ENCODE measurements at regions not wholly inside any gene's neighbourhood (a gene's known extent, or its start where the extent isn't known, plus 50 kb on each side); places are given as distances from the start of the nearest gene placed in this dataset.
"Not testable (repeated sequence)": the region's sequence is repeated elsewhere in the genome, so short reads cannot be mapped to it uniquely, and the experiment has no call there.

DNA sequence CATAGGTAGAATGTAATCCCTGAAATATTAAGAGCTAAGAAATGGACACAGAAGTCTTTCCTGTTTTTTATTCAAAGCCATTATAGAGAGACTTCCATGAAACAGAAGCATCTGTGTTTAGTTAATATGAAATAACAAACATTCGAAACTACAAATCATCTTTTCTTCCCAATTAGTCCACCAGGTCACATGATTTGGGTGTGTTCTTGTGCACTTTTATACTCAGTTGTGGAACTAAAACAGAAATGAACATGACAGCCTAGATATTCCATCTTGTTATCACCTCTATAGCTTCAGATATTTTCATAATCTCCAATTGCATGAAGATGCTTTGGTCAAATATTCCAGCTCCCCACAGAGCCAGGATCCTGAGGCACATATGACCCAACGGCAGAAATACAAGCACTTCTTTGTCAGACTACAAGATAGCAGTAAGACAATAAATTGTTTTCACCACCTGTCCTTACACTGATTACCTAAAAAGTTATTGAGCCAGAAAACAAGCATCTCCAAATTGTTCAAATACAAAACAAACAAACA lies 116.8 kb upstream of the BEND6 start:
- no peak for DNase-seq

DNA sequence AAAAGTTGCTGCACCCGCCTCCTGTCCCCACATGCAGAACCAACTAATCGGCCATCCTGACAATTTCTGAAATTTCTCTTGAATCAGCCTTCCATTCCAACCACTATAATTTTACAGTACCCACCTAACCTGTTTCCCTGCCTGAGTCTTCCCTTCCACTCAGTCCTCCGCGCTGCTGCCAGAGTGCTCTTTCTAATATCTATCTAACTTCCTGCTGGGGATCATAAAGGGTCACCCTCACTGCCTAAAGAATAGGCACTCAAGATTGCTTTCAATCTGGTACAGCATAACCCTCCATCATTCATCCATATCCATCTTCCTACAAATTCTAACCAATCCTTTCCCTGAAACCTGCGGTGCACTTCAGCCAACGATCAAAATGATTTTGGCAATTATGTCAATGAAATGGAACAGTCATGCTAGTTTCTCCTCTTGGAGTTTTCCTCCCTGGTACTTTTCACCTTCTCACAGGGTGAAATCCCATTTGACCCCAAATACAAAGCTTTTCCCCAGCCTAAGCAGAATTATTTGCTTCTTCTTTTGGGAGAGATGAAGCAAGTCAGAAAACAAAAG lies 117.5 kb upstream of the BEND6 start:
- DNase-seq, result no peak

DNA sequence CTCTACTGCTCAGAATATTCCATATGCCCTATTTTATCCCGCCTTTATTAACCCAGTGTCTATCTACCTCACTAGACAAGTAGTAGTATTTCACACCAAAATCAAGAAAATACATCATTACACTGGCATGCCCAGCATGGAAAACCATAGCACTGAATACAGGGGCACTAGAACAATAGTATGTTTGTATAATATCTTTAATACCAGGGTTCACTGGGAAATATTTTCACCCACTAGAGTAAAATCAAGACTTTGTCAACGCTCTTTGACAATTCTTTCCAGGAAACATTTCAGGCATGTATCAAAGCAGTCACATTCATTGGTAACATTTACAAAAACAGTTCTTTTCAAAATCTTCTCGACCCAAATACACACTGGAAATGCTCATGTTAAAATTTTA lies 119.3 kb upstream of the BEND6 start:
- DNase-seq, result no peak

DNA sequence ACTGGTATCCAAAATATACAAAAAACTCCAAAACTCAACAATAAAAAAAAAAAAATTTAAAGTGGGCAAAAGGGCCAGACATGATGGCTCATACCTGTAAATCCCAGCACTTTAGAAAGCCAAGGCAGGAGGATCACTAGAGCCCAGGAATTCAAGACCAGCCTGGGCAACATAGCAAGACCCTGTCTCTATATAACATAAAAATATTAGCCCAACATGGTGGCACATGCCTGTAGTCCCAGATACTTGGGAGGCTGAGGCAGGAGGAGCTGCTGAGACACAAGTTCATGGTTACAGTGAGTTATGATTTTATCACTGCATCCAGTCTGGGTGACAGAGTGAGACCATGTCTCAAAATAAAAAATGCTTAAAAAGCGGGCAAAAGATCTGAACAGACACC lies 121.0 kb upstream of the BEND6 start:
- DNase-seq, result no peak

DNA sequence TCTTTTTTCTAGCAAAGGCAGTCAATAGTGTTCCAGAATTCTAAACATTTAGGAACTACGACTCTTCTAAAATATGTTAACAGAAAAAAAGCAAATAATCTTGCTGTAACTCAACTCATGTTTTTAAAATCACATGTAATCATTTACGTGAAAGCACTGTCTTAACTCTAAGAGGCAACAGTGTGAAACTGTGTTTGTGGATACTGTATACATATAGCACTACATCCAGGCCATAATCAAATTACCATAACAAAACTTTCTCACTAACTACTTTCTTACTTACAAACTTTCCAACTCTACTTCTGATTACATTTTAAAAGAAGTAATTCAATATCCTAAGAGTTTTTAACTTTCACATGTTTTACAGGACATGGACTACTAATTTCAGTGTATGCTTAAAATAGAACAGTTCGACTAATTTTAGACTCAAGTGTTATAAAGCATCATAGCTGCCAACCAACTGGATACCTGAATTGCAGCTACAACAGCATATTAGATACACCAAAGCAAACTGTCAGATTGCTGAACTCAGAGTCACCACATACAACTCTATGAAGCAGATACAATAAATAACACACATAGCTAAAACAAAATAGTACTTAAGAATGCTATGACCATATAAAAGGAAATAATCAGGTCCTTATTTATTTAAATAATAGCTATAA lies 121.6 kb upstream of the BEND6 start:
- no peak for DNase-seq

DNA sequence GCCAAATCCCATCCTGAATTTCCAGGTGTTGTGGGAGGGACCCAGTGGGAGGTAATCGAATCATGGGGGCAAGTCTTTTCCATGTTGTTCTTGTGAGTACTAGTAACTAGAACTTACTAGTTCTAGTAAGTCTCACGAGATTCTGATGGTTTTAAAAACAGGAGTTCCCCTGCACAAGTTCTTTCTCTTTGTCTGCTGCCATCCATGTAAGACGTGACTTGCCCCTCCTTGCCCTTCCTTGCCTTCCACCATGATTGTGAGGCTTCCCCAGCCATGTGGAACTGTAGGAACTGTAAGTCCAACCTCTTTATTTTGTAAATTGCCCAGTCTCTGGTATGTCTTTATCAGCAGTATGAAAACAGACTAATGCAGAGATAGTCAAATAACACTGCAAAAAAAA lies 122.7 kb upstream of the BEND6 start:
- DNase-seq, result no peak

DNA sequence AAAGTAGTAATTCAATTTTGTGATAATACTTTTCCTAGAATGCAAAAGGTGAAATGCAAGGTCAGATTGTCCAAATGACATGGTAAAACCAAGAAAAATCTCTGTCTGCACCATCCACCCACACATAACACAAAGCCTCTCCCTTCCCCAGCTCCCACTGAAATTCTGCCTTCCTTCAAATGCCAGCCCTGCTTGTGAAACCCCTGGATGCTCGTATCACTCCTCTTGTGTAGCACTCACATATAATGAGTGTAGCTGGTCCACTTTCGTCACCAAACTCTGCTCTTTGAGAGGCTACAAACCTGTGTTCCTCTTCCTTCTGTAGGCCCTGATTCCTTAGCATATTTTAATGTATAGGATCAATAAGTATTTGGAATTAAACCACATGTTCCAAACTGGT lies 123.6 kb upstream of the BEND6 start:
- DNase-seq, result no peak

DNA sequence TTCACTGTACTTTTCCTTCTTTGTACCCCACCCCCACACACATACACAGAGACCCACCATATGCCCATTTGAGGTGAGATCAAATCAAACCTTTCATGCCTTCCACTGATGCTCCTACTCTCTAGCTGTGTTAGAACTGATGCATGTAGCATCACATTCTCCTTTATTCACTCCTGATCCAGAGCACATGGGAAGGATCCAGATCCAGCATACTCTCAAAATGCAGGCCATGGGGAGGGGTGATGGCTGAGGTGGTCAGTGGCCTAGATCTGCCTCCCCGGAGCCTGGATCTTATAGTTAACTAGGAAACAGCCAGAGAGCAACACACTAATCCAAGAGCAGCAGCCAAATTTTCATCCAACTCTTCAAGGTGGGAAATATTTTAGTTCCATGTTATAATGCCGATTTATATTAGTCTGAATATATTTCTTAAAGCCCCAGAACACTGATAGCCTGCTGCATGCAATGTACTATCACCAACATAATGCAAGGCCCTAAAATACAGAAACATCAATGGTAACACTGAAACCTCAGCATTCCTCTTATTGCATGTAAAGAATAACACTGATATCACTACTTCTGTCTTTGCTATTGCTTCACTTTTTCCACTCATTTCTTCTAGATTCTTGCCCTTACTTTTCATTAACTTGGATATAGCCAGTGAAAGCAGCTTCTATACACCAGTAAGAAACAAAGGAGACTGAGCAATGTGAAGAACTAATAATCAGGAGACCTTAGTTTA lies 126.8 kb upstream of the BEND6 start:
- DNase-seq, result no peak

DNA sequence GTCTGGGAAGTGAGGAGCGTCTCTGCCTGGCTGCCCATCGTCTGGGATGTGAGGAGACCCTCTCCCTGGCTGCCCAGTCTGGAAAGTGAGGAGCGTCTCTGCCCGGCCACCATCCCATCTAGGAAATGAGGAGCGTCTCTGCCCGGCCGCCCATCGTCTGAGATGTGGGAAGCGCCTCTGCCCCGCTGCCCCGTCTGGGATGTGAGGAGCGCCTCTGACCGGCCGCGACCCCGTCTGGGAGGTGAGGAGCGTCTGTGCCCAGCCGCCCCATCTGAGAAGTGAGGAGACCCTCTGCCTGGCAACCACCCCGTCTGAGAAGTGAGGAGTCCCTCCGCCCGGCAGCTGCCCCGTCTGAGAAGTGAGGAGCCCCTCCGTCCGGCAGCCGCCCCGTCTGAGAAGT lies 130.5 kb upstream of the BEND6 start:
- not testable (repeated sequence) for DNase-seq

DNA sequence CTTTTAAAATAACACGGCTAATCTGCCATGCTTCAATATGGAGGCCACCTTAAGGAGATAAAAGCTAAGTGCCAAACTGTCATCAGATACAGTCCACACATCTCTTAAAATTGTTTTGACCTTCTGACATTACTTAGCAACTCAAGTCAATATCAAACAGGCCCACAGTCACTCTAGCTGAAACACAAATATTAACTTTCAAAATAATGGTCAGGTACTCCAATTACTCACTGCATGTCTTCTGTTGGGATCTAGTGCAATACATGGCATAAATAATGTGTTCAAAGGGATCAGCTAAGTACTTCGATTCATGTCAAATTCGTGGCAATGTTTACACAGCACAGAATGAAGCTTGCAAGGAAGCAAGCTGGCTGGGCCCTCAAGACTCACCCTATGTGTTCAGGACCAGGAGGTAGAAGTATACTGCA lies 133.9 kb upstream of the BEND6 start:
- DNase-seq, result no peak

DNA sequence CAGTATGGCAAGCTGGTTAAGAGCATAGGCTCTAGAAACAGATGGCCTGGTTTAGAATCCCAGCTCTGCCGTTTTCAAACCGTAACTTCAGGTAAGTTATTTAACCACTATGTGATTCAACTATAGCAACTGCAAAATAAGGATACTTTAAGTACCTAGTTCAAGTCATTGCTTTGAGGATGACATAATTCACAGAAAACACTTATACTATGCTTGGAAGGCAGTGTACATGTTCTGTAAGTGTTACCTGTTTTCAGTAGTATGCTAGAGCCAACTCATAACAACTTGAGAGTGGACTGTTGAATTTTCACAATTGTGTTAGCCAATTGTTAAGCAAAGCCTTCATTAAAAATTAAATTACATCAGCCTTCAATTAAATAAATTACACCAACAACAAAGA lies 134.8 kb upstream of the BEND6 start:
- no peak for DNase-seq

DNA sequence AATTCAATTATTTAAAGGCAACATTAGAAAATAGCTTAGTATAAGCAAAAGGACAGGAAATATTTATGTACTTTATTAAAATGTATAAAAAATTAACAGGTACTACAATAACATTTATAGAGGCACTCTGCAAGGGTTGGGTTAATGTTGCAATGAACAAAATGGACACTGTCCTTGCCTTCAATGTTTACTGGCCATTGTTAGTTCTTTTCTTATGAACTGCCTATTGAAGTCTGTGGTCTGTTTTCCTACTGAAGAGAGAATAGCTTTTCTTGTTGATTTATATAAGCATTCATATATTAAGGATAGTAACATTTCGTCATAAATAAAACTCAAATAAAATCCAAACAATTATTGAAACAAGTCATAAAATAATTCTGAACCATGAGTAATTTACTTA lies 135.3 kb upstream of the BEND6 start:
- no peak for DNase-seq

DNA sequence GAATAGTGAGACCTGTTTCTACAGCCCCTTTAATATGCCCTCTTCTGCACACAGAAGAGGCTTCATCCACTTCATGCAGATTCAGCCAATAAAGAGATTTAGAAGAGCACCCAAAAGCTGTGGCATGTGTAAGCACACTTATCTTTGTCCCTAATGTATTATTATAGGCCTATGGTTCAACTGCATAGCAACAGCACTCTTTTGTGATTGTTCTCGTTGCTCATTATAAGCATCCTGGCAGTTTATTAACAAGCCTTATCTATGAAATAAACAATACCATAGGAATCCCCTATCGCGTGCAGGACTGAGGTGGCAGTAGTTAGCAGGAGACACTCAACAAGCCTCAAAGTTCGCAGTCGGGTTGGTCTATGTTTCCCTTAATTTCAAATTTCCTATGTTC lies 138.5 kb upstream of the BEND6 start:
- no peak for DNase-seq

DNA sequence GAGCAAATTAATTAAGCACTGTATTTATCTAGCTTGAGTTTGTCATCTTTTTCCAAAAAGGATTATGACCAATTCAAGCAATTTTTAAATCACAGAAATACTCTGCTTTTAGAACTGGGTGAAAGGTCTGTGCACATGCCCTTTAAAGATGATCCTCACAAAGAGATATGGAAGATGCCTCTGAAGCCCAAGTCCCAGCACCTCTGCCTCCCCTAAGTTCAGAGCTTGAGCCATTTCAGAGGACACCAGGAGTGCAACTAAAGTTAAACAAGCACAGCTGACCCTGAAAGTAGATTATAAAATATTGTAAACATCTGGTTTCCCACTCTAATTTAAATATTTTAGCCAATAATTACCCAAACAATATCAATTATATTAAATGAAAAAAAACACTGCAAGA lies 139.5 kb upstream of the BEND6 start:
- no peak for DNase-seq

DNA sequence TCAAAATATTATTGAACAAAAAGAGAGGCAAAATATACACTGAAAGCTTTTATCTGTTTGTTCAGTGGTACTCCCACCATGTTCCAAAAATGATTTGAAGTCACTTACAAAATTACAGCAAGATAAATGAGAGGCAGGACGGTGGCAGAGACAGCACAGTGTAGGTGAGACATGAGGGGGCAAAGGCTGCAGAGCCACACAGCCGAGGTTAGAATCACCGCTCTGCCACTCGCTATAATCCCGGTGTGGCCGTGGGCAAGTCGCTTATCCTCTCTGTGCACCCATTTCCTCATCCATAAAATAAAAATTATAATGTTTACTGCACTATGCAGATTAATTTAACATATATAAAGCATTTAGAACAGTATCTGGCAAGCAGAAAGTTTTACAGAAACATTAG lies 140.1 kb upstream of the BEND6 start:
- DNase-seq, result no peak

DNA sequence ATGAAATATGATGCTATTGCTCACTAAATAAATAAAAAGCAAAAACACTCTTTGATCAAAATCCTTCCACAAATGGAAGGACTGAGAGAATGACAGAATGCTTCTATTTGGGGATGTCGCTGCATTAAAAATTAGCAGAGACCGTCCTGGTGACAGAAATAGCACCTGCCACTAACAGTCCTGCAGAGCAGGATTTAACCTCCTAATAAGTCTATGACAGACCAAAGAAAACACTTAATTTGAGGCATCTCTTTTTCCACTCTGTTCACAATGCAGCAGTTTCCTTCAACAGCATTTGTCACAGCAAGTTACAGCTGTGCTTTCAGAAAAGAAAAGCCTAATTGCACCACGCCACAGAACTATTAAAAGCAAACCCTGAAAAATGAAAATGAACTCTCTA lies 140.6 kb upstream of the BEND6 start:
- DNase-seq, result peak; percentile 38

DNA sequence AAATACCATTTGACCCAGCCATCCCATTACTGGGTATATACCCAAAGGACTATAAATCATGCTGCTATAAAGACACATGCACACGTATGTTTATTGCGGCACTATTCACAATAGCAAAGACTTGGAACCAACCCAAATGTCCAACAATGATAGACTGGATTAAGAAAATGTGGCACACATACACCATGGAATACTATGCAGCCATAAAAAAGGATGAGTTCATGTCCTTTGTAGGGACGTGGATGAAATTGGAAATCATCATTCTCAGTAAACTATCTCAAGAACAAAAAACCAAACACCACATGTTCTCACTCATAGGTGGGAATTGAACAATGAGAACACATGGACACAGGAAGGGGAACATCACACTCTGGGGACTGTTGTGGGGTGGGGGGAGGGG lies 142.1 kb upstream of the BEND6 start:
- not testable (repeated sequence) for DNase-seq

DNA sequence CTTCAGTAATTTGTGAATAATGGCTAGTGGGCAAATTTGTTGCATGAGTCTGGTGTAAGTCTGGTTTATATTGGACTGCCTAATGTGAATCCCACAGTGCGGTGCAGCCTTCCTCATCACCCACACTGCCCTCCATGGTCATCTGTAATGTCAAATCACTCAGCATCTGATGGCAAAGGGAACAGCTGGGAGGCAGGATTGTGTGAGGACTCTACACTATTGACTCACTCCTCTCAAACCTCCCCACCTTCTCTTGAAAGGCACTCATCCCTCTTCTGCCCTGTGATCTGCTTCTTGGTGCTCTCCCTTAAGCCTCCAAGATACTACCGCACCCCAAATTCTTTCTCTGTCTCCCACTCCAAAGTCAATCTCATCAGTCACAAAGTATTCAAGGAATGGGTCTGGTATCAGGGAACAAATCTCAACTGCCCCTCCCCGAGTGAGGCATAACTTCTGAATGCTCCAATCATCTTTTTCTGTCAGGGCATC lies 146.0 kb upstream of the BEND6 start:
- no peak for DNase-seq

DNA sequence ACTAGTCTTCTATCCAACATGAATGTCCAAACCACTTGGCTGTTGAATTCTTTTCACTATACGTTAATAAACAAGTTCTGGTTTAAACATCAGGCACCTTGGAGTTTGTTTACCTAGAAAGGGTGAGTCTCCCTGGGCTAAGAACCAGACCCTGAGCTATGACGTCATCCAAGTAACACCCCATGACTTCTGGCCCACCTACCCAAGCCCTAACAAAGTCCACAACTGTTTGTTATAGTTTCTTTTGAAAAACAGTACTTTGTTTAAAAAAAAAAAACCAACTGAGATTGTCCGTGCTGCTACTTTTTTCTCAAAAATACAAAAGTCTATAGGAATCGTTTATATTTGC lies 146.9 kb upstream of the BEND6 start:
- DNase-seq, result no peak

DNA sequence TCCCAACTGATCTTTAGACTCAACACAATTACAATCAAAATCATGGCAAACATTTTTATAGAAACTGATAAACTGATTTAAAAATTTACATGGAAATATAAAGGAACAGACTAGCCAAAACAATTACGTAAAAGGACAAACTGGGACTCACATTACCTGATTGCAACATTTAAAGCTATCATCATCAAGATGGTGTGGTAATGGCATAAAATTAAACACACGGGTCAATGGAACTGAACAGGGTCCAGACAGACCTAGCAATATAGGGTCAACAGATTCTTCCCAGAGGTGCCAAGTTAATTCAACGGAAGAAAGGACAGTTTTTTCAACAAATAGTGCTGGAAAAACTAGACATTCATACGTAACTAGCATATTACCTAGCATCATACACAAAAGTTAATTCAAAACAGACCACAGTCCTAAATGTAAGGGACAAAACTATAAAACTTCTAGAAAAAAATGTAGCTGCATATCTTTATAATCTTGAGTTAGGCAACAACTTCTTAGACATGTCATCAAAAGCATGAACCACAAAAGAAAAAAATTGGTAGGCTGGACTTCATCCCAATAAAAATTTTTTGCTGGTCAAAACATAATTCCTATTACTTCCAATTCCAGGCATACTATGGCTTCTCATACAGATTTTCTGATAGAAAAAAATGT lies 147.4 kb upstream of the BEND6 start:
- DNase-seq, result no peak

DNA sequence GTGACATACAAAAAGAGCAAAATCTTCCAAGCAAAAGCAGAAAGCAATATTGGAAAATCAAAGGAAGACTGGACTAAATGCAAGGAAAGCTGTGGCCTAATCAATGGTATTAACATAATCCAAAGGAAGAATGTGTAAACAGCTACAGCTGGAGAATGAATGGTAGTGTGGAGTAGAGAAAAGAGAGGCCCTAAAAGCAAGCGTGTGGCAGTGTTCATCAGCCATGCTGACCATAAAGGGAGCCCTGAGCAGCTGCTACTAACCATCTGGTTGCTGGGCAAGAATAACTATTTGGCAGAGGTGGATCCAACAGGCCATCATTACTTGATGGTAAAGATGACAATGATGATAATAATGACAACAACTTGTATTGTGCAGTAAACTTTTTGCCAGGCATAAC lies 148.5 kb upstream of the BEND6 start:
- no peak for DNase-seq

DNA sequence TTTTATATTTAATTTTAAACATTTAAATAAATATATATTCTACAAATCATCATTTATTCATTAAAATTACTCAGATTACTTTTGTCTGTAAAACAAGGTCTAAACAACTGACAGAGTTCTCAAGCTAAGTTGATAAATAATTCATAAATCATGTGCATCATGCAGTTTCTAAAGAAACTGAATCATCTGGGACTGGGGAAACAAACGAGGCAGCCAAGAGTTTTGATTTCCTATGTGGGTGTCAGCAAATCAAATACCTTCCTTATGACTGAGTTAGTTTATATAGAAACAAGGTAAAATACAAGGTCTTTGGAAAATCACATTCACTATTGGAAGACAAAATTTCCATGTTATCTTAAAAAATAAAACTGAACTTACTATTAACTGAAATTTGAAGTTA lies 149.9 kb upstream of the BEND6 start:
- no peak for DNase-seq

DNA sequence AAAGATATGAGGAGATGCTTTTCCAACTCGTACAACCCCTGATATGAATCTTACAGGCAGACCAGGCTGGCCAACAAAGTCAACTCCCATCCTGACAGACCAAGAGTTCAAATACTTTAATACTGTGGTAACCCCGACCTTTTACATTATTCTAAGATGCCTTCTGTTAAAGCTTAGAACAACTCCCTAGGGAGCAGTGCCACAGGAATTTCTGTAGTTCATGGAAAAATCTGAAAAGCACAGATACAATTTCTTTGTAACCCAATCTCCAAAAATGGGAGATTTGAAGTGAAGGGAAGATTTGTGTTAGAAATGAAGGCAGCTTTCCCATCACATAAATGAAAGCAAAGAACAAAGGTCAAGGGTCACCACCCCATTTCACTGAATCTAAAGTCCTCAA lies 151.3 kb upstream of the BEND6 start:
- DNase-seq, result no peak

DNA sequence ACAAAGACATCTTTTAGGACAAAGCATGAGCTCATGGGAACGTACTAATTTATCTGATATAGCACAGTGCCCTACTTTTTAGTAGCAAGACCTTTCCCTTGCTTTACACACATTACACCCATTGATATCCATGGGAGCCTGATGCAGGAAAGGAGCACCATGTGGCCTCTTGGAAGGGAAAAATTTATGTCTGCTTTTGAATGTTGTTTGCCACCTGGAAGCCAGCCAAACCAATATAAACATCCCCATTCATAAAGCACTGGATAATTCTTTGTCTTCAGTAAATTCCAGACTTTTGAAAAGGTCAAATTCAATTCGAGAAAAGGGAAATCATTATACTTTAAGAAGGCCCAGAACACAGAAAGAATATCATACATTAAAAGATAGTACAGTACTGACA lies 152.3 kb upstream of the BEND6 start:
- peak; percentile 84 for DNase-seq

Measured in NCI-H1105 treated with DMSO at 0.1 percent for 48 hours (cell line).